Adrenal gland (tissue), 9 donors: ENCODE measurements at regions not wholly inside any gene's neighbourhood (a gene's known extent, or its start where the extent isn't known, plus 50 kb on each side); places are given as distances from the start of the nearest gene placed in this dataset.

Experiments
- DNase-seq, 7 donors: peaks; one replicate each; pipeline ENCODE4 v3.0.0-alpha.2; 2019 to 2020
- H3K27ac ChIP-seq, 5 donors: fragments of 200-600 bp; sonication (generic) in 4 of 5; 1 replicate in 3 of 5; 2 replicates in 2 of 5; pipeline versions ENCODE4 v1.5.1 to v1.8.0; 2016 to 2020; ENCODE audit warnings: mild to moderate bottlenecking in 1 of 5
- H3K27me3 ChIP-seq: fragments of 200-600 bp; 2 replicates; pipeline ENCODE4 v1.8.0; 2021
- H3K36me3 ChIP-seq, 2 donors: fragments of 200-600 bp; replicated peaks in 1 of 2; 1 replicate in 1 of 2; 2 replicates in 1 of 2; pipeline versions ENCODE4 v1.5.1 to v1.8.0; 2018 to 2022
- H3K4me1 ChIP-seq, 2 donors: fragments of 200-600 bp; replicated peaks in 1 of 2; 1 replicate in 1 of 2; 2 replicates in 1 of 2; pipeline versions ENCODE4 v1.5.1 to v1.8.0; 2018 to 2021
- H3K4me3 ChIP-seq, 4 donors: fragments of 200-600 bp; sonication (generic) in 3 of 4; one replicate each; pipeline ENCODE4 v1.5.1; 2016 to 2018
- H3K9me3 ChIP-seq, 3 donors: fragments of 200-600 bp; sonication (generic) in 1 of 3; replicated peaks in 1 of 3; 1 replicate in 2 of 3; 2 replicates in 1 of 3; pipeline versions ENCODE4 v1.5.1 to v1.8.0; 2016 to 2021
- CTCF ChIP-seq, 6 experiments: fragments of 450-650 bp in 4 of 6; fragments of 200-600 bp in 2 of 6; sonication (generic) in 1 of 6; IDR thresholded peaks; 1 replicate in 5 of 6; 2 replicates in 1 of 6; pipeline versions ENCODE4 v1.5.1 to v1.8.0; 2016 to 2021; ENCODE audit warnings: antibody characterized with exemption in 6 of 6, mild to moderate bottlenecking in 2 of 6, moderate library complexity in 1 of 6
- POLR2A ChIP-seq, 2 donors: fragments of 450-650 bp; IDR thresholded peaks; one replicate each; pipeline ENCODE4 v1.6.1; 2017; ENCODE audit warnings: antibody characterized with exemption in 2 of 2, mild to moderate bottlenecking in 2 of 2, moderate library complexity in 1 of 2
- WGBS, 4 donors: extraction: QIAGEN DNeasy Blood & Tissue Kit in 2 of 4; methylation state at CpG; one replicate each; pipeline versions ENCODE4 v1.1.5 to v1.1.7; 2013 to 2017; 5-methylcytosine and 5-hydroxymethylcytosine counted together
- intact Hi-C, 2 donors: fragments of 100-400 bp; cut with DNase I; formaldehyde crosslinking; loops; one replicate each; pipeline versions ENCODE4 v1.14.1 to v1.15.0; 2022 to 2023
- donor health status: healthy with polysubstance abuse.
- donor health status: Bipolar disorder and iron deficiency.
- donor health status: DM: yes; HTN: yes; CAD: no.
- donor health status: DM: no; HTN: no; CAD: no.
- donor health status: DM: no; HTN: no; CAD: no.

- Histone ChIP-seq H3K4me3 (no peak overlapping the region), H3K27me3 (no peaks in the 10 kb centered on the region), H3K9me3 (no peaks in the 10 kb centered on the region), H3K27ac (no peak overlapping the region), H3K36me3 (no peaks in the 10 kb centered on the region), H3K4me1 (no peaks in the 10 kb centered on the region)
- intact Hi-C loops: no loop called here
- DNase-seq: no peak
- TF ChIP-seq CTCF (IDR thresholded peaks at IDR 0.05): no peak
- TF ChIP-seq POLR2A (IDR thresholded peaks at IDR 0.05): no peak
- 65 to 78% (median 73%) methylated on average over 2 of the region's 2 CpGs for WGBS, 4 donors
These were observed 395.8 kb upstream of the FBXO33 start for GRCh38 chr14:39827901-39828655.

GRCh38 chr14:39812532-39813320 is 380.5 kb upstream of the FBXO33 start:
- Histone ChIP-seq H3K27me3 (no peaks in the 10 kb centered on the region), H3K4me3 (no peak overlapping the region), H3K27ac (no peak overlapping the region), H3K9me3 (no peaks in the 10 kb centered on the region), H3K4me1 (no peaks in the 10 kb centered on the region), H3K36me3 (no peaks in the 10 kb centered on the region)
- no peak for DNase-seq
- intact Hi-C loops: no loop called here
- WGBS, 4 donors: 52 to 68% (median 64%) methylated on average over 3 of the region's 3 CpGs
- TF ChIP-seq CTCF (IDR thresholded peaks at IDR 0.05) (no peak), POLR2A (IDR thresholded peaks at IDR 0.05) (no peak)

- WGBS, 4 donors: 82 to 88% (median 84%) methylated on average over 3 of the region's 3 CpGs
- DNase-seq: no peak
- no peaks in the 10 kb centered on the region for H3K4me1 ChIP-seq
- H3K27me3 ChIP-seq: no peaks in the 10 kb centered on the region
- intact Hi-C loops: no loop called here
- H3K4me3 ChIP-seq: no peak overlapping the region
- no peak overlapping the region for H3K27ac ChIP-seq
- H3K9me3 ChIP-seq: no peaks in the 10 kb centered on the region
- no peak for TF ChIP-seq POLR2A (IDR thresholded peaks at IDR 0.05)
- no peak for TF ChIP-seq CTCF (IDR thresholded peaks at IDR 0.05)
- H3K36me3 ChIP-seq: no peaks in the 10 kb centered on the region
These were observed 375.0 kb upstream of the FBXO33 start for GRCh38 chr14:39807271-39807670.

GRCh38 chr14:39784461-39784860 is 352.2 kb upstream of the FBXO33 start:
- 56 to 72% (median 65%) methylated on average over 1 of the region's 1 CpG for WGBS, 4 donors
- Histone ChIP-seq H3K36me3 (no peaks in the 10 kb centered on the region), H3K27ac (no peak overlapping the region), H3K9me3 (no peaks in the 10 kb centered on the region), H3K4me1 (no peaks in the 10 kb centered on the region), H3K4me3 (no peak overlapping the region), H3K27me3 (no peaks in the 10 kb centered on the region)
- intact Hi-C loops: no loop called here
- no peak for DNase-seq
- no peak for TF ChIP-seq POLR2A (IDR thresholded peaks at IDR 0.05)
- TF ChIP-seq CTCF (IDR thresholded peaks at IDR 0.05): no peak
